ENCODE measurements at regions not wholly inside any gene's neighbourhood (a gene's known extent, or its start where the extent isn't known, plus 50 kb on each side); places are given as distances from the start of the nearest gene placed in this dataset.
A peak's percentile ranks its signal among the peaks of the same experiment; 100 is the strongest.

GRCh38 chr1:81029266-81029665, 771.5 kb upstream of the ADGRL2 start:
- Histone ChIP-seq H3K27ac (no peak overlapping the region), H3K4me3 (no peak overlapping the region), H3K36me3 (no peaks in the 10 kb centered on the region), H3K9me3 (no peaks in the 10 kb centered on the region), H3K27me3 (no peaks in the 10 kb centered on the region), H3K4me1 (no peaks in the 10 kb centered on the region)
- DNase-seq (ENCODE audit: low spot score in 2 of 2), result no peak
- TF ChIP-seq POLR2A (IDR thresholded peaks at IDR 0.05) (no peak), CTCF (IDR thresholded peaks at IDR 0.05) (no peak), POLR2AphosphoS5 (IDR thresholded peaks at IDR 0.05) (no peak)
- intact Hi-C loops (cut with DNase I; ENCODE audit: low total_unique reads), result no loop called here

GRCh38 chr1:81023187-81023724, 777.5 kb upstream of the ADGRL2 start:
- DNase-seq (ENCODE audit: low spot score in 2 of 2), result no peak
- intact Hi-C loops (cut with DNase I; ENCODE audit: low total_unique reads), result no loop called here
- H3K4me1 ChIP-seq, result no peaks in the 10 kb centered on the region
- no peak overlapping the region for H3K4me3 ChIP-seq
- H3K9me3 ChIP-seq, result no peaks in the 10 kb centered on the region
- no peaks in the 10 kb centered on the region for H3K27me3 ChIP-seq
- H3K36me3 ChIP-seq, result no peaks in the 10 kb centered on the region
- no peak for TF ChIP-seq POLR2AphosphoS5 (IDR thresholded peaks at IDR 0.05)
- no peak overlapping the region for H3K27ac ChIP-seq

GRCh38 chr1:81021134-81021533, 779.6 kb upstream of the ADGRL2 start:
- Histone ChIP-seq H3K9me3 (no peaks in the 10 kb centered on the region), H3K4me3 (no peak overlapping the region), H3K27me3 (no peaks in the 10 kb centered on the region), H3K4me1 (no peaks in the 10 kb centered on the region), H3K27ac (no peak overlapping the region), H3K36me3 (no peaks in the 10 kb centered on the region)
- no peak for DNase-seq (ENCODE audit: low spot score in 2 of 2)
- TF ChIP-seq CTCF (IDR thresholded peaks at IDR 0.05) (no peak), POLR2A (IDR thresholded peaks at IDR 0.05) (no peak), POLR2AphosphoS5 (IDR thresholded peaks at IDR 0.05) (no peak)
- intact Hi-C loops (cut with DNase I; ENCODE audit: low total_unique reads), result no loop called here

GRCh38 chr1:81020506-81020905, 780.2 kb upstream of the ADGRL2 start:
- H3K4me1 ChIP-seq, result no peaks in the 10 kb centered on the region
- TF ChIP-seq POLR2AphosphoS5 (IDR thresholded peaks at IDR 0.05) (no peak), CTCF (IDR thresholded peaks at IDR 0.05) (no peak), POLR2A (IDR thresholded peaks at IDR 0.05) (no peak)
- no peak for DNase-seq (ENCODE audit: low spot score in 2 of 2)
- H3K36me3 ChIP-seq, result no peaks in the 10 kb centered on the region
- intact Hi-C loops (cut with DNase I; ENCODE audit: low total_unique reads), result no loop called here
- H3K9me3 ChIP-seq, result no peaks in the 10 kb centered on the region
- no peaks in the 10 kb centered on the region for H3K27me3 ChIP-seq
- no peak overlapping the region for H3K27ac ChIP-seq
- H3K4me3 ChIP-seq, result no peak overlapping the region

GRCh38 chr1:81010126-81010525, 790.6 kb upstream of the ADGRL2 start:
- Histone ChIP-seq H3K9me3 (no peaks in the 10 kb centered on the region), H3K27ac (no peak overlapping the region), H3K4me1 (no peaks in the 10 kb centered on the region), H3K27me3 (no peaks in the 10 kb centered on the region), H3K36me3 (no peaks in the 10 kb centered on the region), H3K4me3 (no peak overlapping the region)
- no peak for DNase-seq (ENCODE audit: low spot score in 2 of 2)
- intact Hi-C loops (cut with DNase I; ENCODE audit: low total_unique reads), result no loop called here
- no peak for TF ChIP-seq POLR2AphosphoS5 (IDR thresholded peaks at IDR 0.05)
- no peak for TF ChIP-seq CTCF (IDR thresholded peaks at IDR 0.05)
- TF ChIP-seq POLR2A (IDR thresholded peaks at IDR 0.05), result no peak

- DNase-seq (ENCODE audit: low spot score in 2 of 2), result peak in 1 of 2 donors; percentile 37
- H3K4me1 ChIP-seq, result no peaks in the 10 kb centered on the region
- no peaks in the 10 kb centered on the region for H3K27me3 ChIP-seq
- TF ChIP-seq POLR2A (IDR thresholded peaks at IDR 0.05) (no peak), CTCF (IDR thresholded peaks at IDR 0.05) (no peak), POLR2AphosphoS5 (IDR thresholded peaks at IDR 0.05) (no peak)
- H3K9me3 ChIP-seq, result no peaks in the 10 kb centered on the region
- H3K4me3 ChIP-seq, result no peak overlapping the region
- no peak overlapping the region for H3K27ac ChIP-seq
- intact Hi-C loops (cut with DNase I; ENCODE audit: low total_unique reads), result no loop called here
- no peaks in the 10 kb centered on the region for H3K36me3 ChIP-seq
These were observed 792.4 kb upstream of the ADGRL2 start for GRCh38 chr1:81008293-81008692.

Measured in breast epithelium (tissue), 4 donors.